PFSK-1 (cell line): ENCODE measurements at regions not wholly inside any gene's neighbourhood (a gene's known extent, or its start where the extent isn't known, plus 50 kb on each side); places are given as distances from the start of the nearest gene placed in this dataset.
A peak's percentile ranks its signal among the peaks of the same experiment; 100 is the strongest.

Source experiments
- FOXP2 ChIP-seq: optimal IDR thresholded peaks from 2 replicates; pipeline ENCODE3; 2011; ENCODE audit warnings: borderline replicate concordance, control low read depth, inconsistent platforms; ENCODE audit not compliant: insufficient read depth; ENCODE audit errors: extremely low read length, extremely low read depth
- POLR2AphosphoS5 ChIP-seq: IDR thresholded peaks from 2 replicates; pipeline ENCODE4 v1.6.1; 2012; ENCODE audit warnings: low read depth, mild to moderate bottlenecking, control low read depth, low read length, moderate library complexity
- REST ChIP-seq, 2 experiments: IDR thresholded peaks; 2 replicates each; pipeline versions ENCODE4 v1.6.1 to v1.8.0; 2011 to 2012; ENCODE audit warnings: low read depth in 2 of 2, low read length in 2 of 2, control low read depth in 1 of 2, inconsistent platforms in 1 of 2, mild to moderate bottlenecking in 1 of 2, moderate library complexity in 1 of 2; ENCODE audit not compliant: insufficient read depth in 1 of 2
- SIN3A ChIP-seq: IDR thresholded peaks from 2 replicates; pipeline ENCODE4 v1.6.1; 2012; ENCODE audit warnings: mild to moderate bottlenecking, low read length, moderate library complexity, borderline replicate concordance; ENCODE audit not compliant: insufficient read depth
- TAF1 ChIP-seq: IDR thresholded peaks from 2 replicates; pipeline ENCODE4 v1.6.1; 2012; ENCODE audit warnings: low read length, control low read depth, borderline replicate concordance; ENCODE audit not compliant: insufficient read depth

GRCh38 chr15:67947254-67948039, 106.7 kb upstream of the PIAS1 start:
- TF ChIP-seq FOXP2 = no peak
- no peak for TF ChIP-seq POLR2AphosphoS5

- TF ChIP-seq REST (IDR thresholded peaks at IDR 0.05; ENCODE audit: insufficient read depth in 1 of 2, low read depth in 2 of 2, low read length in 2 of 2) (no peak), TAF1 (no peak), FOXP2 (no peak), POLR2AphosphoS5 (no peak), SIN3A (no peak)
Observed at GRCh38 chr15:67948215-67948614, 105.9 kb upstream of the PIAS1 start.

- TF ChIP-seq TAF1 (no peak), REST (IDR thresholded peaks at IDR 0.05; ENCODE audit: insufficient read depth in 1 of 2, low read depth in 2 of 2, low read length in 2 of 2) (no peak), FOXP2 (no peak), POLR2AphosphoS5 (no peak), SIN3A (no peak)
Observed at GRCh38 chr15:67953299-67953698, 100.8 kb upstream of the PIAS1 start.

GRCh38 chr15:67955252-67955651, 98.9 kb upstream of the PIAS1 start:
- no peak for TF ChIP-seq POLR2AphosphoS5
- 0 out of 4 replicates have a peak, but pooled peaks of 1 of the 2 experiments have one; percentile 26 for TF ChIP-seq REST (IDR thresholded peaks at IDR 0.05; ENCODE audit: insufficient read depth in 1 of 2, low read depth in 2 of 2, low read length in 2 of 2)

- TF ChIP-seq FOXP2 (no peak), TAF1 (no peak), REST (IDR thresholded peaks at IDR 0.05; ENCODE audit: insufficient read depth in 1 of 2, low read depth in 2 of 2, low read length in 2 of 2) (no peak), SIN3A (no peak), POLR2AphosphoS5 (no peak)
Observed at GRCh38 chr15:67957435-67958132, 96.5 kb upstream of the PIAS1 start.
